Esophagus squamous epithelium (tissue), 4 donors: ENCODE measurements at regions not wholly inside any gene's neighbourhood (a gene's known extent, or its start where the extent isn't known, plus 50 kb on each side); places are given as distances from the start of the nearest gene placed in this dataset.

Source experiments
- CTCF ChIP-seq, 6 experiments: fragments of 450-650 bp in 4 of 6; fragments of 200-600 bp in 2 of 6; sonication (generic) in 2 of 6; IDR thresholded peaks; one replicate each; pipeline ENCODE4 v1.5.1; 2016 to 2019; ENCODE audit warnings: antibody characterized with exemption in 6 of 6, mild to moderate bottlenecking in 4 of 6, moderate library complexity in 4 of 6
- POLR2A ChIP-seq, 4 donors: fragments of 450-650 bp; IDR thresholded peaks; one replicate each; pipeline ENCODE4 v1.6.1; 2017; ENCODE audit warnings: antibody characterized with exemption in 4 of 4, mild to moderate bottlenecking in 4 of 4, moderate library complexity in 3 of 4

GRCh38 chr2:226607379-226607778 is 192.2 kb downstream of the IRS1 start:
- TF ChIP-seq CTCF (IDR thresholded peaks at IDR 0.05), result no peak
- TF ChIP-seq POLR2A (IDR thresholded peaks at IDR 0.05), result no peak
